ENCODE measurements at regions not wholly inside any gene's neighbourhood (a gene's known extent, or its start where the extent isn't known, plus 50 kb on each side); places are given as distances from the start of the nearest gene placed in this dataset.

GRCh38 chr7:81138870-81139269 is 220.0 kb upstream of the SEMA3C start:
- Histone ChIP-seq H2AFZ (ENCODE audit: low read depth, low read length) (no peak overlapping the region), H3K4me3 (replicated peaks in 1 of 3; ENCODE audit: insufficient read depth in 1 of 3, low read depth in 1 of 3, low read length in 3 of 3) (no peak overlapping the region), H3K79me2 (ENCODE audit: control insufficient read depth, insufficient read depth, low read length) (no peaks in the 10 kb centered on the region), H3K9ac (replicated peaks; ENCODE audit: extremely low read depth, insufficient read depth, low read length) (no peak overlapping the region), H3K27ac (ENCODE audit: insufficient read depth, low read depth, low read length) (no peak overlapping the region), H3K27me3 (ENCODE audit: control insufficient read depth in 2 of 2, insufficient read depth in 2 of 2, low read length in 2 of 2) (no peaks in the 10 kb centered on the region), H3K4me2 (ENCODE audit: insufficient read depth, low read length) (no peak overlapping the region), H3K36me3 (ENCODE audit: control insufficient read depth in 2 of 2, extremely low read depth in 1 of 2, insufficient read depth in 2 of 2, low read length in 2 of 2) (no peaks in the 10 kb centered on the region), H3K9me3 (replicated peaks; ENCODE audit: control insufficient read depth, insufficient read depth, low read length) (no peaks in the 10 kb centered on the region), H4K20me1 (replicated peaks; ENCODE audit: control insufficient read depth, extremely low read depth, insufficient read depth, low read length) (no peaks in the 10 kb centered on the region), H3K9me1 (replicated peaks; ENCODE audit: control insufficient read depth, extremely low read depth, insufficient read depth, low read length) (no peaks in the 10 kb centered on the region), H3K4me1 (ENCODE audit: control insufficient read depth, extremely low read depth, insufficient read depth, low read length) (no peaks in the 10 kb centered on the region)
- no TSS peak for BruUV-seq (replicated peaks)
- DNase-seq (ENCODE audit: low read depth, low spot score) (no peak), FAIRE-seq (no peak)
- dilution Hi-C loops (cut with MboI; ENCODE audit: extremely low pct_ligation_motif_present, low sequenced_read_pairs): no loop called here
- intact Hi-C loops (cut with micrococcal nuclease): no loop called here
- TF ChIP-seq, protein P1, sequence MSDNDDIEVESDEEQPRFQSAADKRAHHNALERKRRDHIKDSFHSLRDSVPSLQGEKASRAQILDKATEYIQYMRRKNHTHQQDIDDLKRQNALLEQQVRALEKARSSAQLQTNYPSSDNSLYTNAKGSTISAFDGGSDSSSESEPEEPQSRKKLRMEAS (IDR thresholded peaks at IDR 0.05; ENCODE audit: insufficient read depth, insufficient read length): no peak
- TF ChIP-seq POLR2AphosphoS5 (IDR thresholded peaks at IDR 0.05; ENCODE audit: insufficient read depth, low read depth, low read length) (no peak), POLR2A (IDR thresholded peaks at IDR 0.05; ENCODE audit: low read depth, low read length) (no peak), EZH2 (IDR thresholded peaks at IDR 0.05; ENCODE audit: borderline replicate concordance, low read depth, low read length, severe bottlenecking) (no peak), JUN (IDR thresholded peaks at IDR 0.05; ENCODE audit: borderline replicate concordance, insufficient read depth, insufficient read length, low read depth) (no peak), FOS (IDR thresholded peaks at IDR 0.05; ENCODE audit: borderline replicate concordance, insufficient read depth, low read length) (no peak), CTCF (IDR thresholded peaks at IDR 0.05; ENCODE audit: extremely low read depth in 1 of 2, insufficient read depth in 1 of 2, low read depth in 1 of 2, low read length in 2 of 2) (no peak), MYC (IDR thresholded peaks at IDR 0.05; ENCODE audit: low read depth, low read length) (no peak), GATA2 (IDR thresholded peaks at IDR 0.05; ENCODE audit: insufficient read depth, insufficient read length, low read depth, low read length) (no peak)
- CTCF ChIA-PET: no interaction called here
- POLR2A ChIA-PET: no interaction called here
